Uterus (tissue), 2 donors: ENCODE measurements at regions not wholly inside any gene's neighbourhood (a gene's known extent, or its start where the extent isn't known, plus 50 kb on each side); places are given as distances from the start of the nearest gene placed in this dataset.

Experiments
- POLR2A ChIP-seq, 2 donors: fragments of 450-650 bp; IDR thresholded peaks; one replicate each; pipeline ENCODE4 v1.6.1; 2016; ENCODE audit warnings: antibody characterized with exemption in 2 of 2, mild to moderate bottlenecking in 1 of 2, moderate library complexity in 1 of 2
- TF ChIP-seq, protein P1 (sequence below), 4 experiments: fragments of 200-600 bp in 2 of 4; fragments of 450-650 bp in 2 of 4; sonication (generic) in 2 of 4; IDR thresholded peaks; one replicate each; pipeline ENCODE4 v1.5.1; 2016 to 2019; ENCODE audit warnings: antibody characterized with exemption in 4 of 4, mild to moderate bottlenecking in 2 of 4, moderate library complexity in 1 of 4

DNA sequence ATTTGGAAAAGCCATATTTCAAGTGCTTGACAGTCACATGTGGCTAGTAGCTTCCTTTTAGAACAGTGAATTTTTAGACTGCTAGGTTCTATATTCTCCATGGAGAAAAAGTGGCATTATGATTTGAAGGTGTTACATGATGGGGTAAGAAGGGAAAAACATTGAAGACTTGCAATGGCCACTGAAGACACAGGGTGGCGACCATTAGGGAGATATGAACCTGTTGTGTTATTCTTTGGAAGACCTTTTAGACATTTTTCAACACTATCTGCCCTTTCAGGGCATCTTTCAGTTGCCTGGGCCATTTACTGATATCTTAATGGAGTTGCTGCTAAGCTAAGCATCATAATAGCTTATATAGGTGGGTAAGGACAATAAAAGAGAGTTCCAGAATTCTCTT is 1387.2 kb downstream of the SUCLG1 start:
- no peak for TF ChIP-seq POLR2A (IDR thresholded peaks at IDR 0.05)
- TF ChIP-seq, protein P1, sequence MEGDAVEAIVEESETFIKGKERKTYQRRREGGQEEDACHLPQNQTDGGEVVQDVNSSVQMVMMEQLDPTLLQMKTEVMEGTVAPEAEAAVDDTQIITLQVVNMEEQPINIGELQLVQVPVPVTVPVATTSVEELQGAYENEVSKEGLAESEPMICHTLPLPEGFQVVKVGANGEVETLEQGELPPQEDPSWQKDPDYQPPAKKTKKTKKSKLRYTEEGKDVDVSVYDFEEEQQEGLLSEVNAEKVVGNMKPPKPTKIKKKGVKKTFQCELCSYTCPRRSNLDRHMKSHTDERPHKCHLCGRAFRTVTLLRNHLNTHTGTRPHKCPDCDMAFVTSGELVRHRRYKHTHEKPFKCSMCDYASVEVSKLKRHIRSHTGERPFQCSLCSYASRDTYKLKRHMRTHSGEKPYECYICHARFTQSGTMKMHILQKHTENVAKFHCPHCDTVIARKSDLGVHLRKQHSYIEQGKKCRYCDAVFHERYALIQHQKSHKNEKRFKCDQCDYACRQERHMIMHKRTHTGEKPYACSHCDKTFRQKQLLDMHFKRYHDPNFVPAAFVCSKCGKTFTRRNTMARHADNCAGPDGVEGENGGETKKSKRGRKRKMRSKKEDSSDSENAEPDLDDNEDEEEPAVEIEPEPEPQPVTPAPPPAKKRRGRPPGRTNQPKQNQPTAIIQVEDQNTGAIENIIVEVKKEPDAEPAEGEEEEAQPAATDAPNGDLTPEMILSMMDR (IDR thresholded peaks at IDR 0.05) = no peak
